Mesendoderm (in vitro differentiated cells): ENCODE measurements at regions not wholly inside any gene's neighbourhood (a gene's known extent, or its start where the extent isn't known, plus 50 kb on each side); places are given as distances from the start of the nearest gene placed in this dataset.

Experiments
- DNase-seq: peaks from one replicate; pipeline ENCODE4 v3.0.0; 2013
- H2AK5ac ChIP-seq: 2 replicates; pipeline ENCODE4 v1.6.1; 2013; ENCODE audit warnings: low read length, inconsistent platforms
- H2BK120ac ChIP-seq: 2 replicates; pipeline ENCODE4 v1.6.1; 2013; ENCODE audit warnings: low read depth, mild to moderate bottlenecking, low read length, moderate library complexity, mixed read lengths
- H2BK15ac ChIP-seq: replicated peaks from 2 replicates; pipeline ENCODE4 v1.6.1; 2013; ENCODE audit warnings: low read depth, mild to moderate bottlenecking, moderate library complexity
- H2BK5ac ChIP-seq: 2 replicates; pipeline ENCODE4 v1.6.1; 2013; ENCODE audit warnings: low read length, inconsistent platforms
- H3K18ac ChIP-seq: 2 replicates; pipeline ENCODE4 v1.6.1; 2013; ENCODE audit warnings: mild to moderate bottlenecking, low read length, mixed read lengths
- H3K23ac ChIP-seq: one replicate; pipeline ENCODE4 v1.6.1; 2013; ENCODE audit warnings: low read length
- H3K27ac ChIP-seq: 2 replicates; pipeline ENCODE4 v1.5.1; 2013; ENCODE audit warnings: low read depth, mild to moderate bottlenecking, inconsistent platforms, low read length, moderate library complexity
- H3K27me3 ChIP-seq: 2 replicates; pipeline ENCODE4 v1.6.1; 2013; ENCODE audit warnings: low read length, control low read depth, mild to moderate bottlenecking, inconsistent platforms; ENCODE audit not compliant: insufficient read depth, poor library complexity
- H3K36me3 ChIP-seq: 2 replicates; pipeline ENCODE4 v1.6.1; 2013; ENCODE audit warnings: low read length, inconsistent platforms; ENCODE audit not compliant: control insufficient read depth, insufficient read depth
- H3K4ac ChIP-seq: one replicate; pipeline ENCODE4 v1.6.1; 2013; ENCODE audit warnings: low read depth, mild to moderate bottlenecking, low read length, moderate library complexity
- H3K4me1 ChIP-seq: 2 replicates; pipeline ENCODE4 v1.6.1; 2013; ENCODE audit warnings: low read depth, low read length, inconsistent platforms; ENCODE audit not compliant: control insufficient read depth
- H3K4me2 ChIP-seq: 2 replicates; pipeline ENCODE4 v1.6.1; 2013; ENCODE audit warnings: low read length
- H3K4me3 ChIP-seq: 2 replicates; pipeline ENCODE4 v1.5.1; 2013; ENCODE audit warnings: mild to moderate bottlenecking, low read length
- H3K56ac ChIP-seq: one replicate; pipeline ENCODE4 v1.6.1; 2013; ENCODE audit warnings: low read length
- H3K79me1 ChIP-seq: 2 replicates; pipeline ENCODE4 v1.6.1; 2013; ENCODE audit warnings: low read length, inconsistent platforms
- H3K79me2 ChIP-seq: 2 replicates; pipeline ENCODE4 v1.6.1; 2013; ENCODE audit warnings: mild to moderate bottlenecking, low read length; ENCODE audit not compliant: control insufficient read depth, insufficient read depth
- H3K9ac ChIP-seq: 2 replicates; pipeline ENCODE4 v1.6.1; 2013; ENCODE audit warnings: low read length, inconsistent platforms
- H4K5ac ChIP-seq: one replicate; pipeline ENCODE4 v1.6.1; 2013; ENCODE audit warnings: low read length
- H4K8ac ChIP-seq: one replicate; pipeline ENCODE4 v1.6.1; 2013; ENCODE audit warnings: low read depth, mild to moderate bottlenecking, control low read depth, low read length, moderate library complexity
- WGBS: extraction: QIAGEN DNeasy Blood & Tissue Kit; methylation state at CpG from one replicate; pipeline ENCODE4 v1.1.7; 2013; ENCODE audit warnings: low lambda C conversion rate, missing lambda C conversion rate; ENCODE audit not compliant: insufficient coverage; ENCODE audit errors: extremely low coverage; 5-methylcytosine and 5-hydroxymethylcytosine counted together

GRCh38 chr3:65149877-65150276 is 462.1 kb upstream of the ADAMTS9 start:
- Histone ChIP-seq H4K5ac (no peak overlapping the region), H3K4ac (no peak overlapping the region), H3K27ac (no peak overlapping the region), H3K79me1 (no peaks in the 10 kb centered on the region), H3K56ac (no peak overlapping the region), H2BK5ac (no peak overlapping the region), H3K4me1 (peaks cover 5% of the 10 kb centered on the region), H3K4me3 (no peak overlapping the region), H3K36me3 (no peaks in the 10 kb centered on the region), H2BK15ac (no peak overlapping the region), H2AK5ac (no peak overlapping the region), H3K9ac (no peak overlapping the region), H4K8ac (no peak overlapping the region), H3K23ac (no peak overlapping the region), H3K18ac (no peak overlapping the region), H3K27me3 (no peaks in the 10 kb centered on the region), H2BK120ac (no peak overlapping the region), H3K4me2 (no peak overlapping the region), H3K79me2 (no peaks in the 10 kb centered on the region)
- DNase-seq, result no peak
- WGBS, result no CpG with 5 or more reads among the region's 1 CpG

GRCh38 chr3:65148687-65149086 is 460.9 kb upstream of the ADAMTS9 start:
- DNase-seq, result no peak
- no peak overlapping the region for H3K27ac ChIP-seq

GRCh38 chr3:65146179-65146578 is 458.4 kb upstream of the ADAMTS9 start:
- Histone ChIP-seq H4K5ac (no peak overlapping the region), H3K4ac (no peak overlapping the region), H3K4me2 (no peak overlapping the region), H3K36me3 (no peaks in the 10 kb centered on the region), H3K9ac (no peak overlapping the region), H2BK5ac (no peak overlapping the region), H3K27me3 (no peaks in the 10 kb centered on the region), H3K4me1 (peaks cover 5% of the 10 kb centered on the region), H3K18ac (peak overlapping the region; percentile 28), H4K8ac (no peak overlapping the region), H3K23ac (no peak overlapping the region), H3K4me3 (no peak overlapping the region), H2BK120ac (no peak overlapping the region), H3K56ac (no peak overlapping the region), H2AK5ac (no peak overlapping the region), H2BK15ac (no peak overlapping the region), H3K27ac (no peak overlapping the region), H3K79me2 (no peaks in the 10 kb centered on the region), H3K79me1 (no peaks in the 10 kb centered on the region)
- WGBS, result no CpG with 5 or more reads among the region's 3 CpGs
- DNase-seq, result peak; percentile 96

More at GRCh38 chr3:65148687-65149086, 460.9 kb upstream of the ADAMTS9 start:
- H3K36me3 ChIP-seq, result no peaks in the 10 kb centered on the region
- H3K56ac ChIP-seq, result no peak overlapping the region
- H2AK5ac ChIP-seq, result no peak overlapping the region
- no peak overlapping the region for H3K18ac ChIP-seq
- no peak overlapping the region for H3K4me2 ChIP-seq
- H3K27me3 ChIP-seq, result no peaks in the 10 kb centered on the region
- no peak overlapping the region for H2BK5ac ChIP-seq
- H2BK15ac ChIP-seq, result no peak overlapping the region
- no peak overlapping the region for H3K23ac ChIP-seq
- H3K4ac ChIP-seq, result no peak overlapping the region
- H3K4me3 ChIP-seq, result no peak overlapping the region
- H4K8ac ChIP-seq, result no peak overlapping the region
- H3K79me1 ChIP-seq, result no peaks in the 10 kb centered on the region
- H4K5ac ChIP-seq, result no peak overlapping the region
- no peak overlapping the region for H2BK120ac ChIP-seq
- H3K79me2 ChIP-seq, result no peaks in the 10 kb centered on the region
- H3K4me1 ChIP-seq, result peaks cover 5% of the 10 kb centered on the region
- no peak overlapping the region for H3K9ac ChIP-seq
- no CpG with 5 or more reads among the region's 2 CpGs for WGBS

- Histone ChIP-seq H3K79me2 (no peaks in the 10 kb centered on the region), H3K56ac (no peak overlapping the region), H4K8ac (no peak overlapping the region), H3K27me3 (no peaks in the 10 kb centered on the region), H3K4ac (no peak overlapping the region), H3K79me1 (no peaks in the 10 kb centered on the region), H3K27ac (peak overlapping the region; percentile 24), H3K4me2 (no peak overlapping the region), H2AK5ac (no peak overlapping the region), H3K23ac (no peak overlapping the region), H2BK15ac (no peak overlapping the region), H4K5ac (no peak overlapping the region), H3K36me3 (no peaks in the 10 kb centered on the region), H3K18ac (peak overlapping the region; percentile 28), H3K4me3 (no peak overlapping the region), H2BK120ac (no peak overlapping the region), H3K4me1 (peaks cover 5% of the 10 kb centered on the region), H3K9ac (no peak overlapping the region), H2BK5ac (no peak overlapping the region)
- no CpG with 5 or more reads among the region's 1 CpG for WGBS
- no peak for DNase-seq
These were observed 457.9 kb upstream of the ADAMTS9 start for GRCh38 chr3:65145680-65146079.

GRCh38 chr3:65144791-65145351 is 457.1 kb upstream of the ADAMTS9 start:
- no peaks in the 10 kb centered on the region for H3K79me1 ChIP-seq
- H3K27ac ChIP-seq, result no peak overlapping the region

GRCh38 chr3:65142456-65142855 is 454.7 kb upstream of the ADAMTS9 start:
- no peak overlapping the region for H2BK5ac ChIP-seq
- H3K18ac ChIP-seq, result no peak overlapping the region
- no peak overlapping the region for H3K27ac ChIP-seq
- H3K36me3 ChIP-seq, result no peaks in the 10 kb centered on the region
- no peak overlapping the region for H4K5ac ChIP-seq
- H3K23ac ChIP-seq, result no peak overlapping the region
- no peaks in the 10 kb centered on the region for H3K79me1 ChIP-seq
- H2AK5ac ChIP-seq, result no peak overlapping the region
- no peak overlapping the region for H3K9ac ChIP-seq
- H3K4ac ChIP-seq, result no peak overlapping the region
- peaks cover 5% of the 10 kb centered on the region for H3K4me1 ChIP-seq
- H3K4me2 ChIP-seq, result no peak overlapping the region
- H2BK15ac ChIP-seq, result peak overlapping the region; percentile 37
- no peak overlapping the region for H3K4me3 ChIP-seq
- H3K79me2 ChIP-seq, result no peaks in the 10 kb centered on the region
- no peak overlapping the region for H4K8ac ChIP-seq
- H3K56ac ChIP-seq, result no peak overlapping the region
- H2BK120ac ChIP-seq, result no peak overlapping the region
- no peaks in the 10 kb centered on the region for H3K27me3 ChIP-seq
- no peak for DNase-seq

More at GRCh38 chr3:65144791-65145351, 457.1 kb upstream of the ADAMTS9 start:
- no peak for DNase-seq
- no peak overlapping the region for H3K18ac ChIP-seq
- no peaks in the 10 kb centered on the region for H3K36me3 ChIP-seq
- no peak overlapping the region for H4K5ac ChIP-seq
- H3K4me1 ChIP-seq, result peaks cover 5% of the 10 kb centered on the region
- H2BK120ac ChIP-seq, result no peak overlapping the region
- no peak overlapping the region for H3K23ac ChIP-seq
- no peak overlapping the region for H3K56ac ChIP-seq
- no peak overlapping the region for H3K4me2 ChIP-seq
- no peaks in the 10 kb centered on the region for H3K27me3 ChIP-seq
- no peak overlapping the region for H3K4me3 ChIP-seq
- no peak overlapping the region for H3K9ac ChIP-seq
- H3K4ac ChIP-seq, result no peak overlapping the region
- no peaks in the 10 kb centered on the region for H3K79me2 ChIP-seq
- H2AK5ac ChIP-seq, result no peak overlapping the region
- H2BK5ac ChIP-seq, result no peak overlapping the region
- H4K8ac ChIP-seq, result no peak overlapping the region
- no peak overlapping the region for H2BK15ac ChIP-seq
